Stromal cell of bone marrow (primary cell): ENCODE measurements at regions not wholly inside any gene's neighbourhood (a gene's known extent, or its start where the extent isn't known, plus 50 kb on each side); places are given as distances from the start of the nearest gene placed in this dataset.
A peak's percentile ranks its signal among the peaks of the same experiment; 100 is the strongest.

ENCODE experiments used
- DNase-seq: peaks from one replicate; pipeline ENCODE4 v3.0.0-alpha.2; 2012; ENCODE audit warnings: low read depth

- no peak for DNase-seq
These were observed 155.3 kb upstream of the KLF4 start for GRCh38 chr9:107644733-107645463.

GRCh38 chr9:107639426-107639825, 149.9 kb upstream of the KLF4 start:
- DNase-seq = no peak

GRCh38 chr9:107638521-107639310, 149.1 kb upstream of the KLF4 start:
- peak; percentile 72 for DNase-seq

GRCh38 chr9:107637421-107638420, 148.2 kb upstream of the KLF4 start:
- DNase-seq = peak; percentile 98

GRCh38 chr9:107636571-107637381, 147.2 kb upstream of the KLF4 start:
- DNase-seq = no peak

GRCh38 chr9:107635803-107636174, 146.2 kb upstream of the KLF4 start:
- DNase-seq = no peak

GRCh38 chr9:107635101-107635802, 145.7 kb upstream of the KLF4 start:
- no peak for DNase-seq

GRCh38 chr9:107633406-107633805, 143.8 kb upstream of the KLF4 start:
- no peak for DNase-seq

GRCh38 chr9:107632661-107633060, 143.1 kb upstream of the KLF4 start:
- DNase-seq = no peak

GRCh38 chr9:107632216-107632615, 142.6 kb upstream of the KLF4 start:
- DNase-seq = no peak

- DNase-seq = no peak
These were observed 142.2 kb upstream of the KLF4 start for GRCh38 chr9:107631788-107632187.

- no peak for DNase-seq
These were observed 140.6 kb upstream of the KLF4 start for GRCh38 chr9:107630156-107630555.

GRCh38 chr9:107628444-107628843, 138.9 kb upstream of the KLF4 start:
- DNase-seq = no peak

GRCh38 chr9:107627781-107628180, 138.2 kb upstream of the KLF4 start:
- no peak for DNase-seq

GRCh38 chr9:107626118-107626517, 136.5 kb upstream of the KLF4 start:
- no peak for DNase-seq

- DNase-seq = no peak
These were observed 135.9 kb upstream of the KLF4 start for GRCh38 chr9:107625383-107625984.

- peak; percentile 66 for DNase-seq
These were observed 134.8 kb upstream of the KLF4 start for GRCh38 chr9:107624234-107624948.

GRCh38 chr9:107621436-107621835, 131.9 kb upstream of the KLF4 start:
- no peak for DNase-seq

GRCh38 chr9:107620801-107621200, 131.2 kb upstream of the KLF4 start:
- no peak for DNase-seq

GRCh38 chr9:107620236-107620635, 130.7 kb upstream of the KLF4 start:
- no peak for DNase-seq
